Mesendoderm (in vitro differentiated cells): ENCODE measurements at regions not wholly inside any gene's neighbourhood (a gene's known extent, or its start where the extent isn't known, plus 50 kb on each side); places are given as distances from the start of the nearest gene placed in this dataset.
"Not testable (repeated sequence)": the region's sequence is repeated elsewhere in the genome, so short reads cannot be mapped to it uniquely, and the experiment has no call there.

Experiments used
- DNase-seq: peaks from one replicate; pipeline ENCODE4 v3.0.0; 2013
- H2AK5ac ChIP-seq: 2 replicates; pipeline ENCODE4 v1.6.1; 2013; ENCODE audit warnings: low read length, inconsistent platforms
- H2BK120ac ChIP-seq: 2 replicates; pipeline ENCODE4 v1.6.1; 2013; ENCODE audit warnings: low read depth, mild to moderate bottlenecking, low read length, moderate library complexity, mixed read lengths
- H2BK15ac ChIP-seq: replicated peaks from 2 replicates; pipeline ENCODE4 v1.6.1; 2013; ENCODE audit warnings: low read depth, mild to moderate bottlenecking, moderate library complexity
- H2BK5ac ChIP-seq: 2 replicates; pipeline ENCODE4 v1.6.1; 2013; ENCODE audit warnings: low read length, inconsistent platforms
- H3K18ac ChIP-seq: 2 replicates; pipeline ENCODE4 v1.6.1; 2013; ENCODE audit warnings: mild to moderate bottlenecking, low read length, mixed read lengths
- H3K23ac ChIP-seq: one replicate; pipeline ENCODE4 v1.6.1; 2013; ENCODE audit warnings: low read length
- H3K27ac ChIP-seq: 2 replicates; pipeline ENCODE4 v1.5.1; 2013; ENCODE audit warnings: low read depth, mild to moderate bottlenecking, inconsistent platforms, low read length, moderate library complexity
- H3K27me3 ChIP-seq: 2 replicates; pipeline ENCODE4 v1.6.1; 2013; ENCODE audit warnings: low read length, control low read depth, mild to moderate bottlenecking, inconsistent platforms; ENCODE audit not compliant: insufficient read depth, poor library complexity
- H3K36me3 ChIP-seq: 2 replicates; pipeline ENCODE4 v1.6.1; 2013; ENCODE audit warnings: low read length, inconsistent platforms; ENCODE audit not compliant: control insufficient read depth, insufficient read depth
- H3K4ac ChIP-seq: one replicate; pipeline ENCODE4 v1.6.1; 2013; ENCODE audit warnings: low read depth, mild to moderate bottlenecking, low read length, moderate library complexity
- H3K4me1 ChIP-seq: 2 replicates; pipeline ENCODE4 v1.6.1; 2013; ENCODE audit warnings: low read depth, low read length, inconsistent platforms; ENCODE audit not compliant: control insufficient read depth
- H3K4me2 ChIP-seq: 2 replicates; pipeline ENCODE4 v1.6.1; 2013; ENCODE audit warnings: low read length
- H3K4me3 ChIP-seq: 2 replicates; pipeline ENCODE4 v1.5.1; 2013; ENCODE audit warnings: mild to moderate bottlenecking, low read length
- H3K56ac ChIP-seq: one replicate; pipeline ENCODE4 v1.6.1; 2013; ENCODE audit warnings: low read length
- H3K79me1 ChIP-seq: 2 replicates; pipeline ENCODE4 v1.6.1; 2013; ENCODE audit warnings: low read length, inconsistent platforms
- H3K79me2 ChIP-seq: 2 replicates; pipeline ENCODE4 v1.6.1; 2013; ENCODE audit warnings: mild to moderate bottlenecking, low read length; ENCODE audit not compliant: control insufficient read depth, insufficient read depth
- H3K9ac ChIP-seq: 2 replicates; pipeline ENCODE4 v1.6.1; 2013; ENCODE audit warnings: low read length, inconsistent platforms
- H4K5ac ChIP-seq: one replicate; pipeline ENCODE4 v1.6.1; 2013; ENCODE audit warnings: low read length
- H4K8ac ChIP-seq: one replicate; pipeline ENCODE4 v1.6.1; 2013; ENCODE audit warnings: low read depth, mild to moderate bottlenecking, control low read depth, low read length, moderate library complexity
- WGBS: extraction: QIAGEN DNeasy Blood & Tissue Kit; methylation state at CpG from one replicate; pipeline ENCODE4 v1.1.7; 2013; ENCODE audit warnings: low lambda C conversion rate, missing lambda C conversion rate; ENCODE audit not compliant: insufficient coverage; ENCODE audit errors: extremely low coverage; 5-methylcytosine and 5-hydroxymethylcytosine counted together

- Histone ChIP-seq H2BK120ac (no peak overlapping the region), H3K27ac (no peak overlapping the region), H3K56ac (no peak overlapping the region), H3K18ac (no peak overlapping the region), H3K27me3 (peaks cover 2% of the 10 kb centered on the region), H3K4me3 (no peak overlapping the region), H4K5ac (no peak overlapping the region), H3K79me1 (no peaks in the 10 kb centered on the region), H3K36me3 (no peaks in the 10 kb centered on the region), H4K8ac (no peak overlapping the region), H3K4ac (no peak overlapping the region), H3K23ac (no peak overlapping the region), H2AK5ac (no peak overlapping the region), H2BK5ac (no peak overlapping the region), H3K4me1 (no peaks in the 10 kb centered on the region), H2BK15ac (no peak overlapping the region), H3K4me2 (no peak overlapping the region), H3K9ac (no peak overlapping the region), H3K79me2 (no peaks in the 10 kb centered on the region)
- 100% methylated on average over 2 of the region's 3 CpGs for WGBS
- DNase-seq, result no peak
Measured at GRCh38 chr6:28673417-28673786, 147.7 kb downstream of the GPX5 start.

DNA sequence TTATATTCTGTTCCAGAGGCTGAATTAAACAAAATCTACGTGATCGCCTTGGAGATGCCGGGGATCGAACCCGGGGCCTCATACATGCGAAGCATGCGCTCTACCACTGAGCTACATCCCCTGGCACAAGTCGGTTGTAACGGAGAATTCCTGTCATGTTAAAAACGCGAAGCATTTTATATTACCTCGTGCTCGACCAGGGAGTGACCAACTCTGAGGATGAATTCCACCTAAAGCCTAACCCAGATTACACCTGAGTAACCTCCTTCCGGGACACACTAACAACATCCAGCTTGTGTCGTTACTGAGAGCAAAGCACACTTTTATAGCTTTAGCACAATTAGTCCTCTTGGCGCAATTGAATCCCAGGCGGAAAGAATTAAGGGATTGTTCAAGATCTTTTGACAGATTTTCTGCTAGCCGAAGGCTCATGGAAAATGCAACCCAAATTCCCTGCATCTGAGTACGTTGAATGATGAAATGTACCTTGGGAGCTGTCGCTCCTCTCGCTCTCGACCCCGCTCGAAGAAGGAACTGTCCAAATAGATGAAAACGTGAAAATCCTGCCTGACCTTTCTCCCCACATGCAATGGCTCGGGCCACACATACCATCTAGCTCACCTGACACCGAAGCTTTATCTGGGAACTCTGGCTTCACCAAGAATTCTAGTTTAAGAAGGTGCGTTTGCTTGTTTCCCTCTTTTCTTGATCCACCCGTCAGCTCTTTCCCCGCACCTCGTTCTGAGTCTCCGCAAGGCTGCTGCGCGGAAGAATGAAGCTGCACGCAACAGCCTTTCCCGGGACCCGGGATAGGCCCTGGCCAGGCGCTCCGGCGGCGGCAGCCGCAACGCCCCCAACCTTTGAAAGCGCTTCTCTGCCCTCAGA, 148.3 kb downstream of the GPX5 start:
- peak; percentile 88 for DNase-seq
- no peak overlapping the region for H3K27ac ChIP-seq

DNA sequence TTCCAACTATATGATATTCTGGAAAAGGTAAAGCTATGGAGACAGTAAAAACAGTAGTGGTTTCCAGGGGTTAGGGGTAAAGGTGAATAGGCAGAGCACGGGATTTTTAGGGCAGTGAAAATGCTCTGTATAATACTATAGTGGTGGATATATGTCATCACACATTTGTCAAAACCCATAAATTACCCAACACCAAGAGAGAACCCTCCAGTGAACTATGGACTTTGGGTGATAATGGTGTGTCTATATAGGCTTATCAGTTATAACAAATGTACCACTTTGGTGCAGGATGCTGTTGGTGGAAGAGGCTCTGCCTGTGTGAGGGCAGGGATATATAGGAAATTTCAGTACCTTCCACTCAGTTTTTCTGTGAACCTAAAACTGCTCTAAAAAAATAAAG, 149.9 kb downstream of the GPX5 start:
- Histone ChIP-seq H3K9ac (no peak overlapping the region), H3K27me3 (peaks cover 2% of the 10 kb centered on the region), H3K4me2 (no peak overlapping the region), H3K4me3 (no peak overlapping the region), H2BK15ac (no peak overlapping the region), H4K8ac (no peak overlapping the region), H3K56ac (no peak overlapping the region), H4K5ac (no peak overlapping the region), H3K79me1 (no peaks in the 10 kb centered on the region), H2BK120ac (no peak overlapping the region), H3K79me2 (no peaks in the 10 kb centered on the region), H3K27ac (no peak overlapping the region), H3K23ac (no peak overlapping the region), H3K4ac (no peak overlapping the region), H3K4me1 (no peaks in the 10 kb centered on the region), H2AK5ac (no peak overlapping the region), H3K18ac (no peak overlapping the region), H3K36me3 (no peaks in the 10 kb centered on the region), H2BK5ac (no peak overlapping the region)
- no peak for DNase-seq
- WGBS, result no CpG with 5 or more reads among the region's 1 CpG

More for the DNA sequence above, 148.3 kb downstream of the GPX5 start:
- Histone ChIP-seq H4K8ac (no peak overlapping the region), H3K4me3 (peak overlapping the region; percentile 75), H3K79me1 (no peaks in the 10 kb centered on the region), H3K56ac (peak overlapping the region; percentile 63), H2BK15ac (no peak overlapping the region), H3K79me2 (no peaks in the 10 kb centered on the region), H3K4ac (no peak overlapping the region), H4K5ac (no peak overlapping the region), H3K9ac (peak overlapping the region; percentile 62), H2BK5ac (no peak overlapping the region), H2AK5ac (no peak overlapping the region), H3K27me3 (peaks cover 2% of the 10 kb centered on the region), H3K4me2 (peak overlapping the region; percentile 74), H3K4me1 (no peaks in the 10 kb centered on the region), H3K36me3 (no peaks in the 10 kb centered on the region), H2BK120ac (no peak overlapping the region), H3K23ac (no peak overlapping the region), H3K18ac (no peak overlapping the region)
- WGBS, result no CpG with 5 or more reads among the region's 44 CpGs

GRCh38 chr6:28682542-28682941, 156.9 kb downstream of the GPX5 start:
- WGBS, result no CpG with 5 or more reads among the region's 3 CpGs
- H3K79me2 ChIP-seq, result no peaks in the 10 kb centered on the region
- H2BK120ac ChIP-seq, result no peak overlapping the region
- H3K4me2 ChIP-seq, result no peak overlapping the region
- no peaks in the 10 kb centered on the region for H3K36me3 ChIP-seq
- no peak overlapping the region for H4K5ac ChIP-seq
- H3K79me1 ChIP-seq, result no peaks in the 10 kb centered on the region
- no peak overlapping the region for H3K56ac ChIP-seq
- no peak overlapping the region for H3K9ac ChIP-seq
- no peak overlapping the region for H3K4me3 ChIP-seq
- no peak overlapping the region for H2BK15ac ChIP-seq
- no peak overlapping the region for H3K23ac ChIP-seq
- peak overlapping the region; percentile 70 for H3K18ac ChIP-seq
- no peak overlapping the region for H3K4ac ChIP-seq
- DNase-seq, result peak; percentile 83
- no peak overlapping the region for H2AK5ac ChIP-seq
- peak overlapping the region; percentile 4 for H3K27ac ChIP-seq
- no peaks in the 10 kb centered on the region for H3K4me1 ChIP-seq
- H4K8ac ChIP-seq, result no peak overlapping the region
- H2BK5ac ChIP-seq, result no peak overlapping the region
- no peaks in the 10 kb centered on the region for H3K27me3 ChIP-seq

DNA sequence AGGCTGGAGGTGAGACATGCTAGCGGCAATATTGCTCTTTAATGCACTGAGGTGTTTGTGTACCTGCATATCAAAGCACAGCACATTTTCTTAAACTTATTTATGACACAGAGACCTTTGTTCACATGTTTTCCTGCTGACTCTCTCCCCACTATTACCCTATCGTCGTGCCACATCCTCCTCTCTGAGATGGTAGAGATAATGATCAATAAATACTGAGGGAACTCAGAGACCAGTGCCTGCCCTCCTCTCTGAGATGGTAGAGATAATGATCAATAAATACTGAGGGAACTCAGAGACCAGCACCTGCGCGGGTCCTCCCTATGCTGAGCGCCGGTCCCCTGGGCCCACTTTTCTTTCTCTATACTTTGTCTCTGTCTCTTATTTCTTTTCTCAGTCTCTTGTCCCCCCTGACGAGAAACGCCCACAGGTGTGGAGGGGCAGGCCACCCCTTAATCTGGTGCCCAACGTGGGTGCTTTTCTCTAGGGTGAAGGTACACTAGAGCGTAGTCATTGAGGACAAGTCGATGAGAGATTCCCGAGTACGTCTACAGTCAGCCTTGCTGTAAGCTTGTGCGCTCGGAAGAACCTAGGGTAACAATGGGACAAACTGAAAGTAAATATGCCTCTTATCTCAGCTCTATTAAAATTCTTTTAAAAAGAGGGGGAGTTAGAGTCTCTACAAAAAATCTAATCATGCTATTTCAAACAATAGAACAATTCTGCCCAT, 157.4 kb downstream of the GPX5 start:
- H3K27me3 ChIP-seq, H4K8ac ChIP-seq, H2AK5ac ChIP-seq, H3K36me3 ChIP-seq, H3K4ac ChIP-seq, H3K79me1 ChIP-seq, H2BK5ac ChIP-seq, H3K4me1 ChIP-seq, H3K23ac ChIP-seq, H3K56ac ChIP-seq, H4K5ac ChIP-seq, H3K4me3 ChIP-seq, H2BK15ac ChIP-seq, H3K79me2 ChIP-seq, H3K4me2 ChIP-seq, H3K9ac ChIP-seq: not testable (repeated sequence)
- peak overlapping the region; percentile 88 for H2BK120ac ChIP-seq
- H3K27ac ChIP-seq, result peak overlapping the region; percentile 70
- DNase-seq, result peak; percentile 23
- no CpG with 5 or more reads among the region's 16 CpGs for WGBS
- H3K18ac ChIP-seq, result peak overlapping the region; percentile 90
